Caco-2 (cell line): ENCODE measurements at regions not wholly inside any gene's neighbourhood (a gene's known extent, or its start where the extent isn't known, plus 50 kb on each side); places are given as distances from the start of the nearest gene placed in this dataset.

Experiments used
- BruUV-seq: library from RNA; stranded (reverse); fragments of 400-500 nt; replicated peaks from 2 replicates; lab custom pipeline; 2021; lab: Mats Ljungman, UMichigan
- CTCF ChIA-PET: fragments of 300-600 bp; sonication (Branson Sonifier 250); formaldehyde crosslinking; loops from one replicate; lab custom pipeline; 2022; ENCODE audit warnings: antibody characterized with exemption; lab: Charles Lee
- POLR2A ChIA-PET: fragments of 300-600 bp; sonication (Branson Sonifier 250); formaldehyde crosslinking; loops from one replicate; lab custom pipeline; 2022; ENCODE audit warnings: antibody characterized with exemption; lab: Charles Lee
- DNase-seq, 2 experiments: peaks; one replicate each; pipeline versions ENCODE4 v3.0.0 to v3.0.0-alpha.2; 2020 to 2022
- H3K27me3 ChIP-seq: replicated peaks from 2 replicates; pipeline ENCODE4 v1.6.0; 2011; ENCODE audit warnings: low read length; ENCODE audit not compliant: control insufficient read depth, insufficient read depth
- H3K36me3 ChIP-seq: 2 replicates; pipeline ENCODE4 v1.5.1; 2011; ENCODE audit warnings: low read length; ENCODE audit not compliant: control insufficient read depth, insufficient read depth
- H3K4me1 ChIP-seq: fragments of 250-450 bp; sonication (Bioruptor Pico); 2 replicates; pipeline ENCODE4 v1.5.1; 2020; ENCODE audit warnings: mild to moderate bottlenecking
- H3K4me3 ChIP-seq: 2 replicates; pipeline ENCODE4 v1.5.1; 2011; ENCODE audit warnings: low read depth, mild to moderate bottlenecking, control low read depth, low read length
- H3K9me3 ChIP-seq: fragments of 250-450 bp; sonication (Bioruptor Pico); 2 replicates; pipeline ENCODE4 v1.5.1; 2020; ENCODE audit warnings: mild to moderate bottlenecking, moderate library complexity
- H3K27ac Mint-ChIP-seq: one replicate; pipeline ENCODE4 v1.8.0; 2022; ENCODE audit warnings: mixed read lengths; ENCODE audit not compliant: unreplicated experiment
- H3K27me3 Mint-ChIP-seq: one replicate; pipeline ENCODE4 v1.8.0; 2022; ENCODE audit warnings: mixed read lengths; ENCODE audit not compliant: insufficient read depth, unreplicated experiment
- H3K36me3 Mint-ChIP-seq: one replicate; pipeline ENCODE4 v1.8.0; 2022; ENCODE audit warnings: mild to moderate bottlenecking, mixed read lengths; ENCODE audit not compliant: insufficient read depth, unreplicated experiment
- H3K4me1 Mint-ChIP-seq: one replicate; pipeline ENCODE4 v1.8.0; 2022; ENCODE audit warnings: low read depth, mixed read lengths; ENCODE audit not compliant: unreplicated experiment
- H3K4me3 Mint-ChIP-seq: one replicate; pipeline ENCODE4 v1.8.0; 2022; ENCODE audit warnings: mild to moderate bottlenecking, moderate library complexity, mixed read lengths; ENCODE audit not compliant: unreplicated experiment
- H3K9me3 Mint-ChIP-seq: one replicate; pipeline ENCODE4 v1.8.0; 2022; ENCODE audit warnings: mixed read lengths; ENCODE audit not compliant: unreplicated experiment
- CTCF ChIP-seq, 2 experiments: fragments of 200-600 bp in 1 of 2; IDR thresholded peaks; 1 replicate in 1 of 2; 2 replicates in 1 of 2; pipeline versions ENCODE4 v1.5.1 to v1.8.0; 2011 to 2022; ENCODE audit warnings: antibody characterized with exemption in 1 of 2, control low read depth in 1 of 2, inconsistent platforms in 1 of 2, low read depth in 1 of 2, low read length in 1 of 2, mild to moderate bottlenecking in 1 of 2, moderate library complexity in 1 of 2; ENCODE audit not compliant: insufficient read depth in 1 of 2, severe bottlenecking in 1 of 2, unreplicated experiment in 1 of 2
- intact Hi-C: fragments of 100-400 bp; cut with micrococcal nuclease; formaldehyde crosslinking; loops from one replicate; pipeline ENCODE4 v1.10.0; 2022; ENCODE audit not compliant: unreplicated experiment

DNA sequence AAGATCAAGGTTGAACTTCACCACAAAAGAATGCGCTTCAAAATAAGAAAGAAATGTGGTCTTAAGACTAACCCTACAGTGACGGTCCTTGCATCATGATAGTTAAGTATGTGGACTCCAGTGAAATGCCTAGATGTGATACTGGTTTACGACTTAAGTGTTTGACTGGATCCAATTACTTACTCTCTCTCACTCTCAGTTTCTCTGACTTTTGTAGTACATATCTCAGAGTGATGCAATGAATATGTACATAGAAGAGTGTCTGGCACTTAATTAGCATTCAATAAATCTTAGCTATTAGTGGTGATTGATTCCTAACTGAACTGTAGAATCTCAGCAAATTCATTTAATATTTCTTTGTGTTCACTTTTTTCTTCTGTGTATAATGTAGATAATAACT lies 411.7 kb upstream of the ITGA1 start:
- no peaks in the 10 kb centered on the region for H3K27me3 Mint-ChIP-seq
- intact Hi-C loops: no loop called here
- ChIA-PET POLR2A (no interaction called here), CTCF (no interaction called here)
- Histone ChIP-seq H3K4me1 (no peaks in the 10 kb centered on the region), H3K9me3 (no peaks in the 10 kb centered on the region), H3K36me3 (no peaks in the 10 kb centered on the region), H3K4me3 (no peak overlapping the region), H3K27me3 (no peaks in the 10 kb centered on the region; the same call in 1 of the 2 replicates)
- no peaks in the 10 kb centered on the region for H3K36me3 Mint-ChIP-seq
- no TSS peak for BruUV-seq
- no peaks in the 10 kb centered on the region for H3K4me1 Mint-ChIP-seq
- H3K9me3 Mint-ChIP-seq: no peaks in the 10 kb centered on the region
- no peak for DNase-seq
- no peak for TF ChIP-seq CTCF (IDR thresholded peaks at IDR 0.05; ENCODE audit: insufficient read depth in 1 of 2, low read depth in 1 of 2, low read length in 1 of 2, severe bottlenecking in 1 of 2, unreplicated experiment in 1 of 2)
- H3K4me3 Mint-ChIP-seq: no peak overlapping the region
- no peak overlapping the region for H3K27ac Mint-ChIP-seq

GRCh38 chr5:52376592-52376991 lies 411.1 kb upstream of the ITGA1 start:
- Histone ChIP-seq H3K27me3 (no peaks in the 10 kb centered on the region; the same call in 1 of the 2 replicates), H3K9me3 (no peaks in the 10 kb centered on the region), H3K4me3 (no peak overlapping the region), H3K36me3 (no peaks in the 10 kb centered on the region), H3K4me1 (no peaks in the 10 kb centered on the region)
- Mint-ChIP-seq H3K4me1 (no peaks in the 10 kb centered on the region), H3K27ac (no peak overlapping the region), H3K9me3 (no peaks in the 10 kb centered on the region), H3K27me3 (no peaks in the 10 kb centered on the region), H3K36me3 (no peaks in the 10 kb centered on the region), H3K4me3 (no peak overlapping the region)
- intact Hi-C loops: no loop called here
- no TSS peak for BruUV-seq
- ChIA-PET CTCF (no interaction called here), POLR2A (no interaction called here)
- TF ChIP-seq CTCF (IDR thresholded peaks at IDR 0.05; ENCODE audit: insufficient read depth in 1 of 2, low read depth in 1 of 2, low read length in 1 of 2, severe bottlenecking in 1 of 2, unreplicated experiment in 1 of 2): no peak
- no peak for DNase-seq

- DNase-seq: no peak
- H3K27ac Mint-ChIP-seq: no peak overlapping the region
- H3K4me3 ChIP-seq: no peak overlapping the region
- no TSS peak for BruUV-seq
- no peaks in the 10 kb centered on the region; the same call in 1 of the 2 replicates for H3K27me3 ChIP-seq
- no peak overlapping the region for H3K4me3 Mint-ChIP-seq
- no peaks in the 10 kb centered on the region for H3K4me1 Mint-ChIP-seq
- H3K9me3 ChIP-seq: no peaks in the 10 kb centered on the region
- no peaks in the 10 kb centered on the region for H3K4me1 ChIP-seq
- intact Hi-C loops: no loop called here
- H3K36me3 Mint-ChIP-seq: no peaks in the 10 kb centered on the region
- H3K36me3 ChIP-seq: no peaks in the 10 kb centered on the region
- POLR2A ChIA-PET: no interaction called here
- H3K27me3 Mint-ChIP-seq: no peaks in the 10 kb centered on the region
- CTCF ChIA-PET: no interaction called here
- no peaks in the 10 kb centered on the region for H3K9me3 Mint-ChIP-seq
- no peak for TF ChIP-seq CTCF (IDR thresholded peaks at IDR 0.05; ENCODE audit: insufficient read depth in 1 of 2, low read depth in 1 of 2, low read length in 1 of 2, severe bottlenecking in 1 of 2, unreplicated experiment in 1 of 2)
Observed at GRCh38 chr5:52378237-52378636, 409.5 kb upstream of the ITGA1 start.
